Fibroblast of skin of back (primary cell): ENCODE measurements at regions not wholly inside any gene's neighbourhood (a gene's known extent, or its start where the extent isn't known, plus 50 kb on each side); places are given as distances from the start of the nearest gene placed in this dataset.
"Not testable (repeated sequence)": the region's sequence is repeated elsewhere in the genome, so short reads cannot be mapped to it uniquely, and the experiment has no call there.

Source experiments
- DNase-seq: peaks from one replicate; pipeline ENCODE4 v3.0.0-alpha.2; 2013

DNA sequence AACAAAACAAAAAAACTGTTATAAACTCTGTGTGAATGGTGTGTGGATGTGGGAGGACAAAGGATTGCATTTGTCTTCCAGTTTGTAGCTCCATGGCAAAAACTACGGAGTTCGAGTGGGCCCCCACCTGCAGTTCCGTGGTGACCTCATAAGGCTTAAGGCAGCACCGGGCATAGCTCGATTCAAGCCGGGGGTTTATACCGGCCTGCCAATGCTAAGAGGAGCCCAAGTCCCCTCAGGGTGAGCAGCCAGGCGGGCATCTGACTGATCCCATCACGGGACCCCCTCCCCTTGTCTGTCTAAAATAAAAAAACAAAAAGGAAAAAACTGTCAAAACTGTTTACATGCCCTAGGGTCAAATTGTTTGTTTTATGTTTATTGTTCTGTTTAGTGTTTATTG is 463.2 kb upstream of the HTR1E start:
- no peak for DNase-seq

DNA sequence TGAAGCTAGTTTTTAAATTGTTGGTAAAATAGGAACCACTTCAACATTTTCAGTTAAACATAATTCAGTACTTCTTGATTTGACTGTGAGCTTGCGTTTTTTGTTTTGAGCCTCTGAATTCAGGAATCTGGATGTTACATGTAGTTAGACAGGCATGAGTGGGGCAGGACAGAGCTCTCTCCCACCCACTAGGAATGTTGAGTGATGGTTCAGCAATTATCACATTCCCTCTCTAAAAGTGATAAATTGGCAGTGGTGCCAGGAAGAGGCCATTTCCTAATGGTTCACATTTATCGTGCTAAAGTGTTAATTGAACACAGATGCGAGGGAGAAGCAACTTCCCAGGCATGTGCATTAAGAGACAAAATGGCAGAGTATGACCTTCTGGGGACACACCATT is 465.5 kb upstream of the HTR1E start:
- DNase-seq: no peak

DNA sequence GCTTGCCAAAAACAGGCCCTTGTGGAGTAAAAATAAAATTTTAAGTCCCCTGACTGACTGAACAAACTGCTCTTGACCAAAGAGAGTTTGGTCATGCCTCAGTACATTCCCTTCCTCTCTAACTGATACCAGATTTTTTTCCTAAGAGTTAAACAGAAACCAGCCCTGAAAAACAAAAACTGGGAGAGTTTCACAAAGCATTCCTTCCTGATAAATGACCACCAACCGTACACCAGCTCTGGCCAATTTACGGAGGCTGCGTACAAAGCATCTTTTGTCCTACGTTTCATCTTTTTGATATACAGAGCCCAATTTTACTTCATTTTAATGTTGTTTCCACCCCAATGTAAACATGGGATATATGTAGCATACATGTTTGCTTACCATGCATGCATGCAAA is 477.4 kb upstream of the HTR1E start:
- DNase-seq: no peak

DNA sequence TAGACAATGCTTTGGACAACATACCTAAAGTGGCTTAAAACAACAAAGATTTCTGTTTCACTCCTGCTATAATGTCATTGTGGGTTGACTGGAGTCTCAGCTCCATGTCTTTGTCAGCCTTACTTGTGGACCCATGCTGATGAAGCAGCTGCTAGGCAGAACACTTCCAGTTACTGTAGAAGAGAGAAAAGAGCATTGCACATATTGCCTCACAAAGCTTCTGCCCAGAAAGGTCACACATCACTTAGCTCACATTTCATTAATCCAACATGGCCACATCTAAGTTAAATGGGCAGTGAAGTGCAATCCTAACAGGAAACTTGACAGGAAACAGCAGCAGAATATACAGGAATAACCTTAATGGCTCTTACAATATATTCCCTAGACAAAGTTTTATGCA is 480.5 kb upstream of the HTR1E start:
- no peak for DNase-seq

DNA sequence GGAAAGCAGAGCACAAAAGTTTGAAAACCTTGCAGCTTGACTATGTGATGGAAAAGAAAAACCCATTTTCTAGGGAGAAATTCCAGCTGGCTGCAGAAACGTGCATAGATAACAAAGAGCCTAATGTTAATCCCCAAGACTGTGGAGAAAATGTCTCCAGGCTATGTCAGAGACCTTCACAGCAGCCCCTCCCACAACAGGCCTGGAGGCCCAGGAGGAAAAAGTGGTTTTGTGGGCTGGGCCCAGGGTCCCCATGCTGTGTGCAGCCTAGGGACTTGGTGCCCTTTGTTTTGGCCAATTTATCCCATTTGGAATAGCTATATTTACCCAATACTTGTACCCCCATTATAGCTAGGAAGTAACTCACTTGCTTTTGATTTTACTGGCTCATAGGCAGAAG is 484.1 kb upstream of the HTR1E start:
- no peak for DNase-seq

DNA sequence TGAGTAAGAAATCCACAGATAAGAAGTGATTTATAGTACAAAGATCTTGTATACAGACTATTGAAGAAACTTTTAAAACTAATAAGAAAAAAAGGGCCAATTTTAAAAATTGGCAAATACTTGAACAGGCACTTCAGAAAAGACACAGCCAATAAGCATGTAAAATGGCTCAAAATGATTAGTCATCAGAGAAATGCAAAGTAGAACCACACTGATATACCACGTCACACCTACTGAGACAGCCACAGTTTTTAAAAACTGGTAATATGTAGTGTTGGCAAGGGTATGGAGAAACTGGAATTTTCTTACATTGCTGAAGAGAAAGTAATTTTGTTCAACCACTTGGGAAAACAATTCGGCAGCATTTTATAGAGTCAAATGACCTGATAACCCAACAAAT is 488.9 kb upstream of the HTR1E start:
- no peak for DNase-seq

DNA sequence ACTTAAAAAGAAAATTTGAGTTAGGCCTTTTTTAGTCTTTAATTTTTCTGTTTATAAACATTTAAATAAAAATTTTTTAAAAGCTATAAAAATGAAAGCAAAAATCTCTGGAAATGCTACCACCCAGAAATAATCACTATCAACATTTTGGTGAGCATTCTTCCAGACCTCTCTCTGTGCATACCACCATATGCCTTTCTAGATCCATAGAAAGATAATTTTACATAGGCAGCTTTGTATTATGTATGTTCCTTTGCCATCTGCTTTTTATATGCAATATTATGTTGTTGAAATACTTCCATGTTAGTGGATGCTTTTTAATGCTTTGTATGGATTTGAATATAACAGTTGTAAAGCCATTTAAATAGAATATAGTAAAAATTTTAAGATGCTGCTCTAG is 496.7 kb upstream of the HTR1E start:
- DNase-seq: no peak

DNA sequence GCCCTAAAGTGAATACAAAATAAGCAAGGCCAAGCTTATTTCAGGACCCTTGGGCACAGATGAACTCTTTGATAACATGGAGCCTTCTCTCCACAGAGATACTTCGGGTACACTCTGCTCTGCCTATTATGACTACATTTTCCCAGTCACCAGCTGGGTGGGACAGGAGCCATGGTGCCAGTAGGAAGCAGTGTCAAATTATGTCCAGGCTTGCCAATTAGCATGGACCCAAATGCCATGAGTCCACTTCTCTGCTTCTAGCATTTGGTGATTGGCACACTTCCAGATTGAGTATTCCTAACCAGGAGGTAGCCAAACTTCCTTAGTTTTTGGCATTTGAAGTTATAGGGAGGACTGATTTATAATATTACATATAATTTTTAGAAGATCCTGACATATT is 513.8 kb upstream of the HTR1E start:
- DNase-seq: no peak

DNA sequence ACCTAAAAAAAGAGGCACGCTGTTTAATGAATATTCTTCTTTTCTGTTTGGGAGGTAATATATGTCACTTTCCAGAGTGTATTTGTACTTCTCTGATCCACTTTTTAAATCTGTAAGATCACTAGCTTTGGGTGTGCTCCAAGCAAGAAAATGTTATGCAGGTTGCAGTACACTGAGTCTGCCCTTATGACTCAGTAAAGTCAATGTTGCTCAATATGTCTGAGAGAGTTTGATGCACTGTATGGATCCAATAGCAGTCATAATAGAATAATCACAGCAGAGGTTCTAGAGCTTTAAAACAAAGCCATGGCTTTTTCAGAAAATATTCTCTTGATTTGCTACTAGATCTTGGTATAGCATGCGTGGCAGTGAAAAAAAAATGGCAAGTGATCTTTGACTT is 525.3 kb upstream of the HTR1E start:
- no peak for DNase-seq

DNA sequence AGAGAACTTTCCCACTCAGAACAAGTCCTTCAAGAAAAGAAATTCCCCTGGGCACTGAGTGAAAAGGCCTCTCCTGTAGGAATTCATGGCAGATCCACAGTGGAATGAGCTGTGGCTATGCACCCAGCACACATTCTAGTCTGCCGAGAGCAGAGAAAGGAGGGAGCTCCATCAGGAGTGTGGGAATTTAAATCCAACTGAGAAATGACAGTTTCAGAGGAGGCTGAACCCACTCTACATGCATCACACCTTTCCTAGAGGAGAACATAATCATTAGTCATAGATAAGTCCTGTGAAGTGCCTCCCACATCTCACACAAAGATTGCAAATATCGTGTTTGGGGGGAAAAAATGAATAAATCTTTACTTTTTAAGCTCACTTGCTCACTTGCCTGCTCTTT is 530.2 kb upstream of the HTR1E start:
- DNase-seq: no peak

DNA sequence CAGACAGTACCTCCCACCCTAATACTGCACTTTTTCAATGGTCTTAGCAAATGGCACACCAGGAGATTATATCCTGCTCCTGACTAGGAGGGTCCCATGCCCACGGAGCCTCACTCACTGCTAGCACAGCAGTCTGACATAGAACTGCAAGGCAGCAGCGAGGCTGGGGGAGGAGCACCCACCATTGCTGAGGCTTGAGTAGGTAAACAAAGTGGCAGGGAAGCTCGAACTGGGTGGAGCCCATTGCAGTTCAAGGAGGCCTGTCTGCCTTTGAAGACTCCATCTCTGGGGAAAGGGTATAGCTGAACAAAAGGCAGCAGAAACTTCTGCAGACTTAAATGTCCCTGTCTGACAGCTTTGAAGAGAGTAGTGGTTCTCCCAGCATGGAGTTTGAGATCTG is 544.5 kb upstream of the HTR1E start:
- not testable (repeated sequence) for DNase-seq

DNA sequence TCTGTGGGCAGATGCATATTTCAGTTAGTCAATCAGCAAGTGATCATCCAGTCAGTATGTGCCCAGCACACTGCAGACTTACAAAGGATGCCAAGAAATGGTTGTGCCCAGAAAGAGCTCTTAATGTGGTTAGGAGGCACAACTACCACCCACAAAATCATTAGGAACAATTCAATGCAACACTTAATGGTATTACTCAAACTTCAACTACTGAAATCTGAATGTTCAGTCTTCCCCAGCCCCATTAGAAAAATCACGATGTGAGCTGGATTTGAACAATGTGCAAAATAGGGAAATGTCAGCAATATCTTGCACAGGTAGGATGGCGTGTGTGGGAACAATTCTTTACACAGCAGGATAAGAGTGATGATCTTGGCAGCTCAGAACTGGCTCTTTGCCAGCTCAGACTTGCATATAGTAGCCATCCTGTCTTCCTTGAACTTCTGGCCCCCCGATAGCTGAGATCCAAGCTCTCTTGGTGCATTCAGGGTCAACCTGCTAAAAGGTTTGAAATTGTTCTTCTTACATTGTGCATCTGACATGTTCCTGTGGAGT is 556.7 kb upstream of the HTR1E start:
- DNase-seq: no peak

DNA sequence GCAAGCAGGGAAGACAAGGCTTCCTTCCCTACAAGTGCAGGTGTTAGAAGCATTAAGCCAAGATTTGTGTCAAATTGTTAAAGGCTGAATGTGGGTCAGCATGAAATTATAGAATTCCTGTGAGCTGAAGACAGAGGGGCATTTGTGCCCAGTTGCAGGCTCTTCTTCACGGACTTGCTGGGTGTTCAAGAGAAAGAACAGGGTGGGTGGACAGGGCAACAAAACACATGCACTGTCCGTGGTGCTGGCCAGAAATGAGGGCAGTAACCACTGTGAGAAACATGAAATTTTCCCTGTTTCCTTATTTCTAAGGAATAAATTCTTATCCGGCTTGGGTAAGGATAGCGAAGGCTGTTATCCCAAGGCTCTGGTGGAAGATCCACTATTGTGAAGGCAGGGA is 579.5 kb upstream of the HTR1E start:
- no peak for DNase-seq

DNA sequence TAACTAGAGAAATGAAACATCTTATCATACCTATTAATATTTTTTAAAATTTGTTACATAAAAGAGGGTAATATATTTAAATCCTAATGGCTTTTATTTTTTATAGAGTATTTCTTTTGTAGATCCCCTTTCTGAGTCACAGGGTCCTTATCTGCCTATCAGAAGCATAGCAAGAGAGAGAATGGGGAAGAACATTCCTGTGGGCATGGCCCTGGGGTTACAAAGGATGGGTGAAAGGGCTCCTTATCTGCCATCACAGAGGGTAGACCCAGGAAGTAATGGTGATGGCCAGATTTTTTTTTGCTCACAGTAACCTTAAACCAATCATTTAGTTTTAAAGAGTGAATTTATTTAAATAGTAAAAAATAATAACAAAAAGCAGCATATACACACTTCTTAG is 582.1 kb upstream of the HTR1E start:
- DNase-seq: no peak

DNA sequence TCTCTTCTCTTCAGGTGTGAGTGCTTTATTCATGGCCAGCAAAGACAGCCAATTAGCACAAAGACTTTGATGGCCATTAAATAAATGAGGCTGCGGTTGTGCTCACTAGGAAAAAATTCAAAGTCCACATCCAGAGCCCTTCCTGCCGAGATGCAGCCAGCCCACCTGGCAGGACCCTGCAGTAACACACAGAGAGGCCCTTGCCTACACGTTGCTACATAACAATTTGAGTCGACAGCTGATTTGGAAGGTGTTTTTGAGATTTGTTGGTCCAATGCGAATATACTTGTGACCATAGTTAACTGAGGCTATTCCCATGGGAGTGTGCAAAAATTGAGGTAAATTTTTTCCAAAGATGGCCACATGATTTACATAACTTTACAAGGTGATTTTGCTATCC is 605.4 kb upstream of the HTR1E start:
- no peak for DNase-seq

DNA sequence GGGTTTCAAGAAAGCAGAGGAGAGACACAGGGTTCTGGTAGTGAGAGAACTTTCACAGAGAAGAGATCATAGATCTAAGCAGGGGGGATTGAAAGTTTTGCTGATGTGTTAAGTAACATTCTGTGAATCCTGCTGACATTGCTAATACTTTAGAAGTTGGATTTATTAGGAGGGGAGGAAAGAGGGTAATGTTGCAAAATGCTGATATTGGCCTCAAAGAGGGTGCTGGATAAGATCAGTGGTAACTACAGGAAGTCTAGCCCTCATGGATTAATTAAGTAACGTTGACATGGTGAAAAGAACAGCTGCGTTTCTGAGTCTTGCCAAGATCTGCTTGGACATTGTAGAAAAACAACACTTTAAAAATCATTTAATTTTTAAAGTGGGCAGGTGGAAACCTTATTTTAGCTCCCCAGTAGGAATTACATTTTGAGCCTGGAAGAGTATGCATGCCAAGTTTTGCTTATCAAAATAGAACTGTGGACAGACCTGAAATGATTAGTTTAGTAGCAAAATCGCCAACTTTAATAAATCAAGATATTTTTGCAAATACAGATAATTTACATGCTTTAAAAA is 606.0 kb upstream of the HTR1E start:
- DNase-seq: no peak

DNA sequence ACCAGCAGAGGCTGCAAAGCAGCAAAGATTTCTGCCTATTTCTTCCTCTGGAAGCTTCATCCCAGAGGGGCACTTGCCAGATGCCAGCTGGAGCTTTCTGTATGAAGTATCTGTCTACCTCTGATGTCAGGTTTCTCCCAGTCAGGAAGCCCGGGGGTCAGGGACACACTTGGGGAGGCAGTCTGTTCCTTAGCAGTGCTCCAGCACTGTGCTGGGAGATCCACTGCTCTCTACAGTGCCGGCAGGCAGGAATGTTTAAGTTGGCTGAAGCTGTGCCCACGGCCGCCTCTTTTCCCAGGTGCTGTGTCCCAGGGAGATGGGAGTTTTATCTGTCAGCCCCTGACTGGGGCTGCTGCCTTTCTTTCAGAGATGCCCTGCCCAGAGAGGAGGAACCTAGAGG is 631.1 kb upstream of the HTR1E start:
- no peak for DNase-seq

DNA sequence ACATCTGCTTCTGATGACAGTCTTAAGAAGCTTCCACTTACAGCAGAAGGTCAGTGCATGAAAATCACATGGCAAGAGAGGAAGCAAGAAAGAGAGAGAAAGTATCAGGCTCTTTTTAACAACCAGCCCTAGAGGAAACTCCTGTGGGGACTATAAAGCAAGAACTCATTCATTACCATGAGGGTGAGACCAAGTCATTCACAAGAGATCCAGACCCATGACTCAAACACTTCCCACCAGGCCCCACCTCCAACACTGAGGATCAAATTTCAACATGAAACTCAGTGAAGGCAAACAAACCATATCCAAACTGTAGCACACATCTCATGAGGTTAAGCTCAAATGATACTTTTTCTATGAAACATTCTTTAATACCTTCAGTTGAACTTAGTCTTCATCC is 643.2 kb upstream of the SYNCRIP start:
- DNase-seq: no peak

DNA sequence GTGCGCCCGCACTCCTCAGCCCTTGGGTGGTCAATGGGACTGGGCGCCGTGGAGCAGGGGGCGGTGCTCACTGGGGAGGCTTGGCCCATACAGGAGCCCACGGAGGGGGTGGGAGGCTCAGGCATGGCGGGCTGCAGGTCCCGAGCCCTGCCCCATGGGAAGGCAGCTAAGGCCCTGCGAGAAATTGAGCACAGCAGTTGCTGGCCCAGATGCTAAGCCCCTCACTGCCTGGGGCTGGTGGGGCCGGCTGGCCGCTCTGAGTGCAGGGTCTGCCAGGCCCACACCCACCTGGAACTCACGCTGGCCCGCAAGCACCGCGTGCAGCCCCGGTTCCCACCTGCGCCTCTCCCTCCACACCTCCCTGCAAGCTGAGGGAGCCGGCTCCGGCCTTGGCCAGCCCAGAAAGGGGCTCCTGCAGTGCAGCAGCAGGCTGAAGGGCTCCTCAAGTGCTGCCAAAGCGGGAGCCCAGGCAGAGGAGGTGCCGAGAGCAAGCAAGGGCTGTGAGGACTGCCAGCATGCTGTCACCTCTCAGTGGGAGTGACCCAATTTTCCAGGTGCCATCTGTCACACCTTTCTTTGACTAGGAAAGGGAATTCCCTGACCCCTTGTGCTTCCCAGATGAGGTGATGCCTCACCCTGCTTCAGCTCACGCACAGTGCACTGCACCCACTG is 642.3 kb upstream of the SYNCRIP start:
- not testable (repeated sequence) for DNase-seq

DNA sequence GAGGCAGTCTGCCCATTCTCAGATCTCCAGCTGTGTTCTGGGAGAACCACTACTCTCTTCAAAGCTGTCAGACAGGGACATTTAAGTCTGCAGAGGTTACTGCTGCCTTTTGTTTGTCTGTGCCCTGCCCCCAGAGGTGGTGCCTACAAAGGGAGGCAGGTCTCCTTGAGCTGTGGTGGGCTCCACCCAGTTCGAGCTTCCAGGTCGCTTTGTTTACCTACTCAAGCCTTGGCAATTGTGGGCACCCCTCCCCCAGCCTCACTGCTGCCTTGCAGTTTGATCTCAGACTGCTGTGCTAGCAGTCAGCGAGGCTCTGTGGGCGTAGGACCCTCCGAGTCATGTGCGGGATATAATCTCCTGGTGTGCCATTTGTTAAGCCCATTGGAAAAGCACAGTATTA is 640.9 kb upstream of the SYNCRIP start:
- DNase-seq: not testable (repeated sequence)

DNA sequence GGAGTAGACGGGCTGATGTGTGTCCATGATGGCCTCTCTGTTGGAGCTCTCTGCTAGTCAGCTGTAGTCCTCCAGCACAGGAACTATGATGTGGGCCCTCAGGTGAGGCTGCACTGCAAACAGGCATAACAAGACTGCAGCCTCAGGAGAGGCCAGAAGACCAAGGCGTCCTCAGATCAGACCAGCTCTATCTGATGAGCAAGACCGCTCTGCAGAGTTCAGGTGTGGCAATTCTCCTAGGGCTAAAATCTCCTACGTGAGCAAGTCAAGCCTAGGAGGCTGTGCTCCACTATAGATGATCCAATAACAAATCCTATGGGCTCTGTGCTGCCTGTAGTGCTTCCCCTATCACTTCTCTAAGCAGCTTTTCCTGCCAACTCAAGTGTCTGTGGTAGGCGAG is 633.4 kb upstream of the SYNCRIP start:
- DNase-seq: no peak

DNA sequence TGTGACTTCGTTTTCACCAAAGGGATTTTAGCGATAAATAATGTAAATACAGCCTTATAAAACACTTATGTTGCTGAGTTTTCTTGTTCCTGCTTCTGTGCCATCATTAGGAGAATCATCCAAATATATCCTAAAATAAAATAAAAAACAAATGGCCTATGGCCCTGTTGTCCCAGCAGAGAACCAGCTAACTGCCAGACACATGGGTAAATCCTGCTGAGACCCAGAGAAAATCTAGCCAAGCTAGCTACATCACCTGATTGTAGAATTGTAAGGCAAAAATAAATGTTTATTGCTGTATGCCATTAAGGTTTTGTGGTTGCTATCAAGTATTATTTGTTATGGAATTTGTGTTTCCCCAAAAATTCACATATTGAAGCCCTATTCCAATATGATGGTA is 631.2 kb upstream of the SYNCRIP start:
- no peak for DNase-seq

DNA sequence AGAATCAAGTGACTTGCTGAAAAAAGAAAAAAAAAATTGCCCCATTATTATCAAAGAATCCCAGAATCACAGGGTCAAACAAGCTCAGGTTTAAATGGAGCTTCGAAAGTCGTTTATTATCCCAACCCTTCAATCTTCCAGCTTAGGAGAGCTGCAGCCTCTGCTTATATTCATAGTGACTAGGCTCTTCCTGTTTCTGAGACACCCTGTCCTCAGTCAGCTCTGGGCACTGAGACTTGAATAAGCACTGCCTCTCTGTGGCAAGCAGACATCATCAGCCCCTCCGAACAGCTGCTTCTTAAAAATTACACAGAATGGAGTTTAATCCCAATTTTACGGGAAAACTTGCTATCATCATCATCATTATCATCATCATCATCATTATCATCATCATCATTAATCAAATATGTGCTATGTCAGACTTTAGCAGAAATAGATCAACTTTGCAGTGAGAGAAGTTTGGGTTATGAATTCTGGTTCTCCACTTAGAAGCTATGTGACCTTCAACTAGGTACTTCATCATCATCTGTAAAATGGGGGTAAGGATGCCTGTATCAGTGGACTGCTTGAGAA is 614.0 kb upstream of the SYNCRIP start:
- DNase-seq: no peak

DNA sequence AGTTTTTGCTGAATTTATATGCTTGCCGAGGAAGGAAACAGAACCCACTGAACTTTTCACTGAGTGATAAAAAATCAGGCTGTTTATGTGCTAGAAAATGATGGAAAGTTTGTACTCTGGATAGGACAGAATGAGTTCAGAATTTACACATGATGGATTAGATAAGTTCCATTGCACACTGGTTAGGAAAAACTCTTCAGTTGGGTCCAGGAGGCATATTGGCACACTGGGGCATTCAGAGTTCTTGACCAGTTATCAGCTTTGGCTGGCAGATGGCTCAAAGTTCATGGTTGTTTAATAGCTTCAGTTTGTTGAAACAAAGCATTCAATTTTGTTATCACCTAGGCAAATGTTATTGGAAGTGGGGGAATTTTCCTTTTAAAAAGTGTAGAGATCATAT is 613.3 kb upstream of the SYNCRIP start:
- no peak for DNase-seq
